GM21367 (cell line): ENCODE measurements at regions not wholly inside any gene's neighbourhood (a gene's known extent, or its start where the extent isn't known, plus 50 kb on each side); places are given as distances from the start of the nearest gene placed in this dataset.
"Not testable (repeated sequence)": the region's sequence is repeated elsewhere in the genome, so short reads cannot be mapped to it uniquely, and the experiment has no call there.

ENCODE experiments used
- ATAC-seq: cut with Tn5 transposase; IDR thresholded peaks from one replicate; pipeline ENCODE4 v1.9.1; 2021; ENCODE audit not compliant: unreplicated experiment

GRCh38 chr16:10272250-10272854 lies 90.1 kb upstream of the GRIN2A start:
- not testable (repeated sequence) for ATAC-seq

GRCh38 chr16:10275214-10275996 lies 93.2 kb upstream of the GRIN2A start:
- peak; percentile 91 for ATAC-seq

GRCh38 chr16:10277597-10277996 lies 95.4 kb upstream of the GRIN2A start:
- ATAC-seq: no peak

GRCh38 chr16:10280262-10281170 lies 98.3 kb upstream of the GRIN2A start:
- no peak for ATAC-seq

GRCh38 chr16:10282367-10282766 lies 100.1 kb upstream of the GRIN2A start:
- no peak for ATAC-seq

- not testable (repeated sequence) for ATAC-seq
Measured at GRCh38 chr16:10283246-10283645, 101.0 kb upstream of the GRIN2A start.

- not testable (repeated sequence) for ATAC-seq
Measured at GRCh38 chr16:10290467-10291105, 95.3 kb upstream of the ATF7IP2 start.

GRCh38 chr16:10292197-10292596 lies 93.7 kb upstream of the ATF7IP2 start:
- ATAC-seq: not testable (repeated sequence)

- ATAC-seq: not testable (repeated sequence)
Measured at GRCh38 chr16:10292976-10293375, 92.9 kb upstream of the ATF7IP2 start.

- not testable (repeated sequence) for ATAC-seq
Measured at GRCh38 chr16:10294153-10294552, 91.7 kb upstream of the ATF7IP2 start.

- ATAC-seq: peak; percentile 20
Measured at GRCh38 chr16:10296956-10297340, 88.9 kb upstream of the ATF7IP2 start.

- peak; percentile 91 for ATAC-seq
Measured at GRCh38 chr16:10297341-10298006, 88.4 kb upstream of the ATF7IP2 start.

- ATAC-seq: no peak
Measured at GRCh38 chr16:10300905-10301304, 85.0 kb upstream of the ATF7IP2 start.

- ATAC-seq: not testable (repeated sequence)
Measured at GRCh38 chr16:10301547-10301946, 84.3 kb upstream of the ATF7IP2 start.

- no peak for ATAC-seq
Measured at GRCh38 chr16:10305912-10306311, 79.9 kb upstream of the ATF7IP2 start.

- no peak for ATAC-seq
Measured at GRCh38 chr16:10308305-10309193, 77.3 kb upstream of the ATF7IP2 start.

GRCh38 chr16:10309271-10309932 lies 76.5 kb upstream of the ATF7IP2 start:
- ATAC-seq: no peak

- no peak for ATAC-seq
Measured at GRCh38 chr16:10312008-10312407, 73.9 kb upstream of the ATF7IP2 start.
